KOPT-K1 (cell line): ENCODE measurements at regions not wholly inside any gene's neighbourhood (a gene's known extent, or its start where the extent isn't known, plus 50 kb on each side); places are given as distances from the start of the nearest gene placed in this dataset.
"Not testable (repeated sequence)": the region's sequence is repeated elsewhere in the genome, so short reads cannot be mapped to it uniquely, and the experiment has no call there.

Experiments used
- H3K27ac ChIP-seq: fragments of 200-600 bp; sonication (generic); 2 replicates; pipeline ENCODE4 v1.5.1; 2016; ENCODE audit warnings: antibody characterized with exemption, mild to moderate bottlenecking, low read depth, low read length; ENCODE audit not compliant: poor library complexity, severe bottlenecking
- H3K36me3 ChIP-seq: fragments of 200-600 bp; sonication (generic); 2 replicates; pipeline ENCODE4 v1.5.1; 2017; ENCODE audit warnings: antibody characterized with exemption, mild to moderate bottlenecking, low read length, moderate library complexity; ENCODE audit not compliant: insufficient read depth
- H3K9me3 ChIP-seq: fragments of 200-600 bp; sonication (generic); 2 replicates; pipeline ENCODE4 v1.5.1; 2017; ENCODE audit warnings: antibody characterized with exemption, low read length, mild to moderate bottlenecking; ENCODE audit not compliant: insufficient read depth, poor library complexity, severe bottlenecking

DNA sequence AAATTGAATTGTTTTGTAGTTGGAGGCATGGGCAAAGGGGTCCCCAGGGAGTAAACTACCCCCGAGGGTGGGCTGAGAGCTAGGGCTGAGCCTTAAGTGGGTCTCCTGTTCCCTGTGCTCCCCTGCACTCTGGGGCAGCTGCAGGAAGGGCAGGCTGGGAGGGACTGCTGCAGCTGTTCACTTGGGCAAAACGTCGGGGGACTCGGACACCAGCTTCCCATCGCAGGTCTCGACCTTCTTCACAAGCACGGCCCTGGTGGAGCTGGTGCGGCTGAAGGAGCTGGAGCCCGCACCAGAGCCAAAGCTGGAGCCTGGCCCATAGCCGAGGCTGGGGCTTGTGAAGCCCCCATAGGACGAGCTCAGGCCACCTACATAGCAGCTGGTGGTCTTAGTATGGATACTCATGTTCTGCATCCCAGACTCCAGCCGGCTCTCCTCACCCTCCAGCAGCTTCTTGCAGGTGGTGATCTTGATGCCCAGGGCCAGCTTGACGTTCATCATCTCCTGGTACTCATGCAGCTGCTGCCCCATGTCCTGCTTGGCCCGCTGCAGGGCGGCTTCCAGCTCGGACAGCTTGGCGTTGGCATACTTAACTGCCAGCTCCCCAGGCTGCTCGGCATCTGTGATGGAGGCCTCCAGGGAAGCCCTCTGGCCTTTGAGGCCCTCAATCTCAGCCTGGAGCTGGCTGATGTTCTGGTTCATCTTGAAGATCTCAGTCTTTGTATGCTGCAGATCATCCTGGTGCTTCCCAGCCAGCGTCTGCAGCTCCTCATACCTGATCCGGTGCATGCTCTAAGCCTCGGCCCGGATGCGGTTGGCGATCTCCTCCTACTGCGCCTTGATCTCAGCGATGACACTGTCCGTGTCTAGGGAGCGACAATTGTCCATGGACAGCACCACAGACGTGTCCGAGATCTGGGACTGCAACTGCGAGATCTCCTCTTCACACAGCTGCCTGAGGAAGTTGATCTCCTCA is 423.5 kb upstream of the ARPP21 start:
- Histone ChIP-seq H3K27ac (no peak overlapping the region), H3K9me3 (no peaks in the 10 kb centered on the region)

DNA sequence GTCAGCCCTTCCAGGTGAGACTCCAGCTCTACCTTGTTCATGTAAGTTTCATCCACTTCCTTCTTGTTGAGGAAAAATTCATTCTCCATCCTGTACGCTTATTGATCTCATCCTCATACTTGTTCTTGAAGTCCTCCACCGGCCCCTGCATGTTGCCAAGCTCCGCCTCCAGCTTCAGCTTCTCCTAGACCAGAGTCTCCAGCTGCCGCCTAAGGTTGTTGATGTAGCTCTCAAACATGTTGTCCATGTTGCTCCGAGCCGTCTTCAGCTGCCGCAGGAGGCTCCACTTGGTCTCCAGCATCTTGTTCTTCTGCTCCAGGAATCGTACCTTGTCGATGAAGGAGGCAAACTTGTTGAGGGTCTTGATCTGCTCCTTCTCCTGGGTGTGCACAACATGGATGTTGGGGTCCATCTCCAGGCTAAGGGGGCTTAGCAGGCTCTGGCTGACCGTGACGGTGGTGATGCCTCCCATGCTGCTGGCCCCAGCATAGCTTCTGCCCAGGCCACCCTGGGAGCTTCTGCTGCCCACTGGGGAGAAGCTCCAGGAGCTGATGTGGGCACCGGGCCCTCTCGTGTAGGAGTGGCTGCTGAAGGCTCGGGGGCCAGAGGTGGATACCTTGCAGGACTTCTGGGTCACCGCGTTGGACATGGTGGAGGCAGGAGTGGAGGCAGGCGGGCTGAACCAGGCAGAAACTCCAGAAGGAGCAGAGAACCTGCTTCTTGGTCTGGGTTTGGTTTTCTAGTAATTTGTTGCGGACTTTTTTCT is 422.6 kb upstream of the ARPP21 start:
- Histone ChIP-seq H3K36me3 (no peaks in the 10 kb centered on the region), H3K27ac (no peak overlapping the region), H3K9me3 (no peaks in the 10 kb centered on the region)

More for the DNA sequence above, 423.5 kb upstream of the ARPP21 start:
- H3K36me3 ChIP-seq = no peaks in the 10 kb centered on the region

GRCh38 chr3:35223632-35224394 is 415.5 kb upstream of the ARPP21 start:
- Histone ChIP-seq H3K9me3 (no peaks in the 10 kb centered on the region), H3K27ac (no peak overlapping the region)

GRCh38 chr3:35224565-35225295 is 414.6 kb upstream of the ARPP21 start:
- no peaks in the 10 kb centered on the region for H3K36me3 ChIP-seq
- no peaks in the 10 kb centered on the region for H3K9me3 ChIP-seq
- no peak overlapping the region for H3K27ac ChIP-seq

More at GRCh38 chr3:35223632-35224394, 415.5 kb upstream of the ARPP21 start:
- H3K36me3 ChIP-seq = no peaks in the 10 kb centered on the region

DNA sequence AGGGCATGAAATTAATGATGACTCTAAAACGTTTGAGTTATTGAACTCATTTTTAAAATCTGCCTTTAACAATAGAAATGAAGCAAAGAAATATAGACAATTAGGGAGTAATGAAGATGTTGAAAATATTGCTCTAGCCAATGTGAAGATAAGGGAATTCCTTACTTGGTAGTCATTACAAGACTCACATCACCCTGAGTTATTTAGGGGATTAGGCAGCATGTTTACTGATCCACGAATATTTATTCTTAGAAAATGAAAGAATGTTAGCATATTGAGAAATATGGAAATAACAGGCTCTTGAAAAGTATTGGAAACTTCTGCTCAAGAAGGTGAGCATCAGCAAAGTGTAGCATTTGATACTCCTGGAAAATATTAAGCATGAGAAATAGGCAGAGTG is 398.1 kb upstream of the ARPP21 start:
- Histone ChIP-seq H3K36me3 (no peaks in the 10 kb centered on the region), H3K27ac (no peak overlapping the region), H3K9me3 (no peaks in the 10 kb centered on the region)

GRCh38 chr3:35254917-35255316 is 384.4 kb upstream of the ARPP21 start:
- Histone ChIP-seq H3K36me3 (no peaks in the 10 kb centered on the region), H3K9me3 (no peaks in the 10 kb centered on the region), H3K27ac (no peak overlapping the region)

DNA sequence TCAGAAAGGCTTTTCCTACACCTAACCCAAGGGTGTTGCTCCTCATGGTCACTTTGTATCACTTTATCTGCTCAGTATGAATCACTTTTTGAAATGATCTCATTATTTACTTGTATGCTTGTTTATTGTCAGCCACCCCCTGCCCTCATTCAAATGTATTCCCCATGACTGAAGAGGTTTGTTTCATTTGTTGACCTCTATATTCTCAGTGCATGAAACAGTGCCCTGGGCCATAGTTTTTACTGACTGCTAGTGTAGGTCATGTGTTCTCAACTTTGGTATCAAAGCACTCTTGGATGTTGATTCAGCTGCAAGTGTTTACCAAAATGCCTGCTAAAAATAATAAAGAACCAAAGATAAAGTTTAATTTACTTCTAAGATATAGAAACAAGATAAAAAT is 381.7 kb upstream of the ARPP21 start:
- no peaks in the 10 kb centered on the region for H3K36me3 ChIP-seq
- H3K27ac ChIP-seq = no peak overlapping the region
- H3K9me3 ChIP-seq = no peaks in the 10 kb centered on the region

DNA sequence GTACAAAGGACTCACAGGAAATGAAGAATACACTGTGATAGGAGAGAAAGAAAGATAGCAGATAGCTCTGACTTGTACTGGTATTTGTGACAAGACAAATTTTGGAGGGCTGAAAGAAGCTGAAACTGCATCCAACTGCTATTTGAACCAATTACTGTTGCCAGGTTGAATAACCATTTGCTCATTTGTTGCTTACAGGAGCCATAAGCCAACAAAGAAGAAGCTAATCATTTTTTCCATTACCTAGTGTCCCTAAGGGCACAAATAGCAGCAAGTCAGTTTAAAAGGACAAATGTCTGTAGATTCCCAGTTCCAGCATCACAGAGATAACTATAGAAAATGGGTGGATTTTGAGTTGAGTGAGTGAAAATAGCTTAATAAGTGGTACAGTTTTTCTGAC is 376.9 kb upstream of the ARPP21 start:
- H3K27ac ChIP-seq = no peak overlapping the region
- H3K36me3 ChIP-seq = no peaks in the 10 kb centered on the region
- H3K9me3 ChIP-seq = no peaks in the 10 kb centered on the region

GRCh38 chr3:35263477-35263876 is 375.8 kb upstream of the ARPP21 start:
- H3K27ac ChIP-seq = no peak overlapping the region
- H3K36me3 ChIP-seq = no peaks in the 10 kb centered on the region

GRCh38 chr3:35266065-35266464 is 373.3 kb upstream of the ARPP21 start:
- H3K27ac ChIP-seq, H3K36me3 ChIP-seq, H3K9me3 ChIP-seq: not testable (repeated sequence)

More at GRCh38 chr3:35263477-35263876, 375.8 kb upstream of the ARPP21 start:
- no peaks in the 10 kb centered on the region for H3K9me3 ChIP-seq

- H3K9me3 ChIP-seq = peaks cover 19% of the 10 kb centered on the region
- no peaks in the 10 kb centered on the region for H3K36me3 ChIP-seq
- no peak overlapping the region for H3K27ac ChIP-seq
Measured at GRCh38 chr3:35275768-35276167, 363.6 kb upstream of the ARPP21 start.

DNA sequence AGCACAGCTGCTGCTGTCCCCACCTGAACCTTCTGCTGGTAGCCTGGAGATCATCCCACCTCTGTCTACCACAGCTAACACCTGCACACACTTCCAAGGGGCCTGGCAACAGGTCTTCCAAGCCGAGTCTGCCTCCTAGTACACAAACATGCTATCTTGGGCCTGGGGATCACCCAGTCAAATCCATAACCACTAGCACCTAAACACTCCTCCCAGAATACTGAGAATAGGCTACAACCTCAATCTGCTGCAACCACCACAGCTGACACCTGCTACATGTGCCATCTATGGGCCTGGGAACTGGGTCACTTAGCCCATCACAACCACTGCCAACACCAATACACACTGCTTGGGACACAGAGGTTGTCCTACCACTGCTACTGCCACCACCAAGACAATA is 362.8 kb upstream of the ARPP21 start:
- H3K9me3 ChIP-seq = peaks cover 19% of the 10 kb centered on the region
- H3K36me3 ChIP-seq = no peaks in the 10 kb centered on the region
- H3K27ac ChIP-seq = no peak overlapping the region

DNA sequence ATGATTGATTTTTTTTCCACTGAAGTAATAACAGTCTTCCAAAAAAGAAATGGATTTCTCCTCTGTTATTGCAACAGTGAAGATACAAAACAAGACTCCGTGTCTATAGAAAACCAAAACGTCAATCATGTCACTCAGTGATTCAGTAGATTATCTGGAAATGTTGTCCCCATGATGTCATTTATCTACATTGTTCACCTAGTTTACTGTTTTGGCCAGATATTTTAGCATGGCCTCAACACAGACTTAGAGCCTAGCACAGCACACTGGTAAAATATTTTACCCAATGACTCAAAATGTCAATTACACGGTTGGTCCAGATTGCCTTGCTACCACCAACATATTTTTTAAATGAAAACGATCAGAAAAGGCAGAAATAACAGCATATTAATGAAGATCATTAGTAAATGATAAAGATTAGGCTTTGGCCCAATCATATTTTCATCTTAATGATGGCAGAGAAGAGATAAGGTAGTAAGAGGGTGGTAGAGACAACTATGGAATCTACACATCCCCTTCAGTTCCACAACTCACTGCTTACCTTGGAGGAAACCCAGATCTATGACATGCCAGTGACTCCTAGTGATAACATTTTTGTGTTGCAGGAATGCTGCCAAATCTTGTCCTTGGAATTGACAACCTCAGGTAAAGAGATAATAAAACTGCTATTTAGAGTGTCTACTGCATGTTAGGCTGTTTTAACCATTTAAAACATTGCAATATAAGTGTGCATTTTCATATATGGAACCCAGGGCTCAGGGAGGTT is 347.7 kb upstream of the ARPP21 start:
- H3K9me3 ChIP-seq = no peaks in the 10 kb centered on the region
- H3K27ac ChIP-seq = no peak overlapping the region
- no peaks in the 10 kb centered on the region for H3K36me3 ChIP-seq

DNA sequence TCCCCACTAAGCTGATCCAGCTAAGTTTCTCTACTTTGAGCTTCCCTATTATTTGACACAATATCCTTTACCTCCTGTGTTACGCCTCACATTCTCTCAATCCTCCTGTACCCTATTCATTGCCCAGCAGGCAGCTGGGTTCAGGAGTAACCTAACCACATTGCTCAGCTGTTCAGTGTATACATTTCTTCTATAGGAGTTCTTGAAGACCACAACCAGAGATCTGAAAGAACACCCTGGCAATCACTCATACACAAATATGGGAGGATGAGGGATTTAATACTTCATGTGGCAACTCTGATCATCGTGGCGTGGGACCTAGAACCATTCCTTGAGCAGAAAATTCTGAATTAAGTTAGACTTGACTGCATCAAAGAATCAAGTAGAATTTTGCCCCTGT is 346.8 kb upstream of the ARPP21 start:
- H3K36me3 ChIP-seq = no peaks in the 10 kb centered on the region
- H3K27ac ChIP-seq = no peak overlapping the region
- H3K9me3 ChIP-seq = no peaks in the 10 kb centered on the region
